Hepatocyte (in vitro differentiated cells): ENCODE measurements at regions not wholly inside any gene's neighbourhood (a gene's known extent, or its start where the extent isn't known, plus 50 kb on each side); places are given as distances from the start of the nearest gene placed in this dataset.

Experiments
- CTCF ChIP-seq: fragments of 200-600 bp; sonication (generic); IDR thresholded peaks from 2 replicates; pipeline ENCODE4 v1.5.1; 2016; ENCODE audit warnings: antibody characterized with exemption, mild to moderate bottlenecking; ENCODE audit not compliant: poor library complexity
- EZH2 ChIP-seq: fragments of 200-600 bp; sonication (generic); IDR thresholded peaks from 2 replicates; pipeline ENCODE4 v1.6.1; 2016; ENCODE audit warnings: antibody characterized with exemption, mild to moderate bottlenecking, borderline replicate concordance

GRCh38 chr10:69734797-69735468 lies 66.8 kb upstream of the COL13A1 start:
- TF ChIP-seq CTCF (no peak), EZH2 (no peak)
